ENCODE measurements at regions not wholly inside any gene's neighbourhood (a gene's known extent, or its start where the extent isn't known, plus 50 kb on each side); places are given as distances from the start of the nearest gene placed in this dataset.
"Not testable (repeated sequence)": the region's sequence is repeated elsewhere in the genome, so short reads cannot be mapped to it uniquely, and the experiment has no call there.

- not testable (repeated sequence) for DNase-seq (ENCODE audit: low read depth)
These were observed 108.2 kb downstream of the SPATA31A1 start for GRCh38 chr9:39463696-39464095.

- peak; percentile 57 for DNase-seq (ENCODE audit: low read depth)
These were observed 108.8 kb downstream of the SPATA31A1 start for GRCh38 chr9:39464122-39464777.

GRCh38 chr9:39474499-39474898, 119.0 kb downstream of the SPATA31A1 start:
- DNase-seq (ENCODE audit: low read depth) = not testable (repeated sequence)

GRCh38 chr9:39483073-39483472, 127.6 kb downstream of the SPATA31A1 start:
- not testable (repeated sequence) for DNase-seq (ENCODE audit: low read depth)

- DNase-seq (ENCODE audit: low read depth) = not testable (repeated sequence)
These were observed 128.4 kb downstream of the SPATA31A1 start for GRCh38 chr9:39483880-39484279.

- DNase-seq (ENCODE audit: low read depth) = not testable (repeated sequence)
These were observed 128.8 kb downstream of the SPATA31A1 start for GRCh38 chr9:39484292-39484691.

GRCh38 chr9:39487477-39487876, 132.0 kb downstream of the SPATA31A1 start:
- DNase-seq (ENCODE audit: low read depth) = not testable (repeated sequence)

- not testable (repeated sequence) for DNase-seq (ENCODE audit: low read depth)
These were observed 140.8 kb downstream of the SPATA31A1 start for GRCh38 chr9:39496248-39496647.

GRCh38 chr9:39503178-39503577, 147.7 kb downstream of the SPATA31A1 start:
- not testable (repeated sequence) for DNase-seq (ENCODE audit: low read depth)

- DNase-seq (ENCODE audit: low read depth) = not testable (repeated sequence)
These were observed 172.0 kb downstream of the SPATA31A1 start for GRCh38 chr9:39527387-39528029.

GRCh38 chr9:39532597-39532996, 177.1 kb downstream of the SPATA31A1 start:
- DNase-seq (ENCODE audit: low read depth) = not testable (repeated sequence)

GRCh38 chr9:39533001-39533762, 177.7 kb downstream of the SPATA31A1 start:
- DNase-seq (ENCODE audit: low read depth) = not testable (repeated sequence)

GRCh38 chr9:39533763-39534548, 178.5 kb downstream of the SPATA31A1 start:
- not testable (repeated sequence) for DNase-seq (ENCODE audit: low read depth)

GRCh38 chr9:39534897-39535296, 179.4 kb downstream of the SPATA31A1 start:
- not testable (repeated sequence) for DNase-seq (ENCODE audit: low read depth)

- DNase-seq (ENCODE audit: low read depth) = not testable (repeated sequence)
These were observed 186.7 kb downstream of the SPATA31A1 start for GRCh38 chr9:39542157-39542556.

GRCh38 chr9:39545079-39545478, 189.6 kb downstream of the SPATA31A1 start:
- not testable (repeated sequence) for DNase-seq (ENCODE audit: low read depth)

GRCh38 chr9:39550573-39550972, 195.1 kb downstream of the SPATA31A1 start:
- not testable (repeated sequence) for DNase-seq (ENCODE audit: low read depth)

- DNase-seq (ENCODE audit: low read depth) = not testable (repeated sequence)
These were observed 196.1 kb downstream of the SPATA31A1 start for GRCh38 chr9:39551544-39551943.

GRCh38 chr9:39552242-39552881, 196.9 kb downstream of the SPATA31A1 start:
- not testable (repeated sequence) for DNase-seq (ENCODE audit: low read depth)

GRCh38 chr9:39554352-39554751, 198.9 kb downstream of the SPATA31A1 start:
- not testable (repeated sequence) for DNase-seq (ENCODE audit: low read depth)

- DNase-seq (ENCODE audit: low read depth) = not testable (repeated sequence)
These were observed 203.9 kb downstream of the SPATA31A1 start for GRCh38 chr9:39559384-39559783.

All from stromal cell of bone marrow (primary cell).